ENCODE measurements at regions not wholly inside any gene's neighbourhood (a gene's known extent, or its start where the extent isn't known, plus 50 kb on each side); places are given as distances from the start of the nearest gene placed in this dataset.

GRCh38 chr16:79434092-79434491 lies 166.4 kb downstream of the MAF start:
- no TSS peak for BruUV-seq (replicated peaks)
- H3K4me1 ChIP-seq (ENCODE audit: control insufficient read depth in 1 of 2, insufficient read depth in 2 of 2, low read length in 2 of 2), result no peaks in the 10 kb centered on the region
- ChIA-PET POLR2A (no interaction called here), CTCF (no interaction called here), RAD21 (ENCODE audit: low non-redundant PET in 1 of 2, low total read pairs in 2 of 2, uncharacterized antibody in 2 of 2, unreplicated experiment in 2 of 2) (no interaction called here)
- H3K4me3 ChIP-seq (replicated peaks in 1 of 2; ENCODE audit: low read depth in 1 of 2, low read length in 2 of 2), result no peak overlapping the region
- no peak overlapping the region for H3K27ac ChIP-seq (ENCODE audit: low read depth, low read length)
- no peak overlapping the region for H2AFZ ChIP-seq (ENCODE audit: low read depth, low read length, poor library complexity, severe bottlenecking)
- no peak for DNase-seq (ENCODE audit: low read depth, low spot score)
- no peak overlapping the region for H3K9ac ChIP-seq (ENCODE audit: low read length)
- intact Hi-C loops (cut with micrococcal nuclease), result no loop called here
- no peaks in the 10 kb centered on the region for H3K27me3 ChIP-seq (ENCODE audit: insufficient read depth, low read length)
- ATAC-seq, result no peak
- no peak for TF ChIP-seq CEBPB (IDR thresholded peaks at IDR 0.05; ENCODE audit: low read depth)
- TF ChIP-seq, protein P1, sequence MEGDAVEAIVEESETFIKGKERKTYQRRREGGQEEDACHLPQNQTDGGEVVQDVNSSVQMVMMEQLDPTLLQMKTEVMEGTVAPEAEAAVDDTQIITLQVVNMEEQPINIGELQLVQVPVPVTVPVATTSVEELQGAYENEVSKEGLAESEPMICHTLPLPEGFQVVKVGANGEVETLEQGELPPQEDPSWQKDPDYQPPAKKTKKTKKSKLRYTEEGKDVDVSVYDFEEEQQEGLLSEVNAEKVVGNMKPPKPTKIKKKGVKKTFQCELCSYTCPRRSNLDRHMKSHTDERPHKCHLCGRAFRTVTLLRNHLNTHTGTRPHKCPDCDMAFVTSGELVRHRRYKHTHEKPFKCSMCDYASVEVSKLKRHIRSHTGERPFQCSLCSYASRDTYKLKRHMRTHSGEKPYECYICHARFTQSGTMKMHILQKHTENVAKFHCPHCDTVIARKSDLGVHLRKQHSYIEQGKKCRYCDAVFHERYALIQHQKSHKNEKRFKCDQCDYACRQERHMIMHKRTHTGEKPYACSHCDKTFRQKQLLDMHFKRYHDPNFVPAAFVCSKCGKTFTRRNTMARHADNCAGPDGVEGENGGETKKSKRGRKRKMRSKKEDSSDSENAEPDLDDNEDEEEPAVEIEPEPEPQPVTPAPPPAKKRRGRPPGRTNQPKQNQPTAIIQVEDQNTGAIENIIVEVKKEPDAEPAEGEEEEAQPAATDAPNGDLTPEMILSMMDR (IDR thresholded peaks at IDR 0.05 in 2 of 3, conservative IDR thresholded peaks at IDR 0.05 in 1 of 3; ENCODE audit: borderline replicate concordance in 1 of 3, insufficient read depth in 1 of 3, low read depth in 2 of 3, low read length in 2 of 3), result no peak
- no peak for TF ChIP-seq ATF3 (IDR thresholded peaks at IDR 0.05)
- no peak for TF ChIP-seq CBX3 (IDR thresholded peaks at IDR 0.05; ENCODE audit: low read depth)
- TF ChIP-seq REST (IDR thresholded peaks at IDR 0.05; ENCODE audit: low read depth), result no peak
- TF ChIP-seq ZBTB33 (IDR thresholded peaks at IDR 0.05; ENCODE audit: extremely low read depth, insufficient replicate concordance, low read length), result no peak
- TF ChIP-seq EZH2phosphoT487 (IDR thresholded peaks at IDR 0.05; ENCODE audit: borderline replicate concordance), result no peak
- no peak for TF ChIP-seq SP1 (IDR thresholded peaks at IDR 0.05; ENCODE audit: low read depth)
- no peak for TF ChIP-seq YY1 (IDR thresholded peaks at IDR 0.05; ENCODE audit: extremely low read depth, insufficient replicate concordance, low read depth, low read length)
- TF ChIP-seq EZH2 (IDR thresholded peaks at IDR 0.05), result no peak
- no peak for TF ChIP-seq ZNF274 (IDR thresholded peaks at IDR 0.05; ENCODE audit: low read depth, low read length)
- no peak for TF ChIP-seq POLR2A (IDR thresholded peaks at IDR 0.05; ENCODE audit: borderline replicate concordance, extremely low read depth, insufficient read depth, insufficient read length)
- no peak for TF ChIP-seq TCF7L2 (IDR thresholded peaks at IDR 0.05; ENCODE audit: borderline replicate concordance, extremely low read depth, insufficient read depth, insufficient read length)
- no peak for TF ChIP-seq JUND (IDR thresholded peaks at IDR 0.05)
- no peak for TF ChIP-seq SIN3A (IDR thresholded peaks at IDR 0.05; ENCODE audit: low read depth)
- TF ChIP-seq ELF1 (IDR thresholded peaks at IDR 0.05; ENCODE audit: borderline replicate concordance, low read depth), result no peak
- TF ChIP-seq POLR2AphosphoS5 (IDR thresholded peaks at IDR 0.05; ENCODE audit: low read depth, low read length), result no peak
- TF ChIP-seq FOSL1 (IDR thresholded peaks at IDR 0.05; ENCODE audit: low read depth), result no peak
- no peak for TF ChIP-seq ZFX (IDR thresholded peaks at IDR 0.05)
- no peaks in the 10 kb centered on the region for H3K79me2 ChIP-seq (ENCODE audit: insufficient read depth, low read length)
- no peaks in the 10 kb centered on the region for H3K9me2 ChIP-seq (ENCODE audit: insufficient read depth)
- no peak overlapping the region for H3K4me2 ChIP-seq (ENCODE audit: low read length)
- no peaks in the 10 kb centered on the region for H4K20me1 ChIP-seq (ENCODE audit: insufficient read depth)
- H3K36me3 ChIP-seq (ENCODE audit: control insufficient read depth in 1 of 2, insufficient read depth in 2 of 2, low read length in 2 of 2), result no peaks in the 10 kb centered on the region
- H3K9me3 ChIP-seq (ENCODE audit: control insufficient read depth in 1 of 2, insufficient read depth in 1 of 2, low read depth in 1 of 2, low read length in 2 of 2), result peaks cover 31 to 38% of the 10 kb centered on the region in 2 experiments; a peak in 2 of 4 replicates
